ENCODE measurements at regions not wholly inside any gene's neighbourhood (a gene's known extent, or its start where the extent isn't known, plus 50 kb on each side); places are given as distances from the start of the nearest gene placed in this dataset.

DNA sequence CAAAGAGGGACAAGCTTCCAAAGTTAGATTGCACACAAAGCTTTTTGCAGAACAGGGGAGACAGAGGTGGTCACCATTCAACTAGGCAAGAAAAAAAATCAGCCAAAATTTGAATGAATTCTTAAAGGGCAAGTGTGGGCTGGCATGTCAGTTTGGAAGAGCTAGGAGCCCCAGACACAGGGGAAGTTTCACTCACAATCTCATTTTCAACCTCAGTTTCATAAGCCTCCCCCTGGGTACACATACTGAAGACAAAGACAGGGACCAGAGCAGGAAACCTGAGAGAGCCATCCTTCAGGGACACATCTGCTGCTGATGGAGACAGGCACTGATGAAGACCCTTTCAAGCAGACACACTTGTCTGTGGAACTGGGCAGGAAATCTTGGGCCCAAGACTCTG lies 106.3 kb upstream of the PSMD7 start:
- Histone ChIP-seq H3K4me2 (ENCODE audit: low read length) (no peak overlapping the region), H3K9me2 (replicated peaks; ENCODE audit: control insufficient read depth, low read length) (no peaks in the 10 kb centered on the region), H3K79me2 (ENCODE audit: control insufficient read depth, low read length) (no peaks in the 10 kb centered on the region), H4K20me1 (ENCODE audit: control insufficient read depth, insufficient read depth, low read depth, low read length) (no peaks in the 10 kb centered on the region), H3K27ac (ENCODE audit: low read depth, low read length) (no peak overlapping the region), H3K36me3 (ENCODE audit: control insufficient read depth, low read length) (no peaks in the 10 kb centered on the region), H3F3A (ENCODE audit: control insufficient read depth, insufficient read depth) (no peaks in the 10 kb centered on the region), H3K27me3 (ENCODE audit: control insufficient read depth, low read length) (no peaks in the 10 kb centered on the region), H3K4me1 (ENCODE audit: control insufficient read depth, low read length) (no peaks in the 10 kb centered on the region), H3K4me3 (ENCODE audit: low read length) (no peak overlapping the region), H3K9me3 (ENCODE audit: control insufficient read depth, insufficient read depth, low read length) (no peaks in the 10 kb centered on the region)
- TF ChIP-seq CTCF (IDR thresholded peaks at IDR 0.05; ENCODE audit: low read depth, low read length, poor library complexity, severe bottlenecking) (no peak), EZH2phosphoT487 (IDR thresholded peaks at IDR 0.05; ENCODE audit: borderline replicate concordance, low read length) (no peak)

DNA sequence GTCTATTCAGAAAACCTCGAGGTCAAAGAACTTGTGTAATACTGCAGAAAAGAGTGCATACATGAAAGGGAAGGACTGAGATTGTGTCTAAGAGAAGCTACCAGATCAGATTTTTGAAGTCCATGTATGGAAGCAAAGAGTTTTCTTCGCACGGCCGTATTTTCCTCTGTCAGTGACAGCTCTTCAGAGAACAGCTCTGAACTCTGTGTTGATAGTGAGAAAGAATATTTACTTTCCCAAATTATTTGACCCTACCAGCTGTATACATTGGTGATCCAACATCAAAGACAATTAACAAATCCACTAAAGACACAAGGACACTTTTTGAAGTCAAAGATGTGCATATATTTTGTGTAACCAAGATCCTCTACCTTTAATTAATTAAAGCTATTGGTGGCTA lies 107.8 kb upstream of the PSMD7 start:
- Histone ChIP-seq H3F3A (ENCODE audit: control insufficient read depth, insufficient read depth) (no peaks in the 10 kb centered on the region), H3K9me2 (replicated peaks; ENCODE audit: control insufficient read depth, low read length) (no peaks in the 10 kb centered on the region), H3K27me3 (ENCODE audit: control insufficient read depth, low read length) (no peaks in the 10 kb centered on the region), H4K20me1 (ENCODE audit: control insufficient read depth, insufficient read depth, low read depth, low read length) (no peaks in the 10 kb centered on the region), H3K27ac (ENCODE audit: low read depth, low read length) (no peak overlapping the region), H3K79me2 (ENCODE audit: control insufficient read depth, low read length) (no peaks in the 10 kb centered on the region), H3K4me1 (ENCODE audit: control insufficient read depth, low read length) (no peaks in the 10 kb centered on the region), H3K4me2 (ENCODE audit: low read length) (no peak overlapping the region), H3K4me3 (ENCODE audit: low read length) (no peak overlapping the region), H3K36me3 (ENCODE audit: control insufficient read depth, low read length) (no peaks in the 10 kb centered on the region), H3K9me3 (ENCODE audit: control insufficient read depth, insufficient read depth, low read length) (no peaks in the 10 kb centered on the region)
- TF ChIP-seq CTCF (IDR thresholded peaks at IDR 0.05; ENCODE audit: low read depth, low read length, poor library complexity, severe bottlenecking): no peak
- TF ChIP-seq EZH2phosphoT487 (IDR thresholded peaks at IDR 0.05; ENCODE audit: borderline replicate concordance, low read length): no peak

DNA sequence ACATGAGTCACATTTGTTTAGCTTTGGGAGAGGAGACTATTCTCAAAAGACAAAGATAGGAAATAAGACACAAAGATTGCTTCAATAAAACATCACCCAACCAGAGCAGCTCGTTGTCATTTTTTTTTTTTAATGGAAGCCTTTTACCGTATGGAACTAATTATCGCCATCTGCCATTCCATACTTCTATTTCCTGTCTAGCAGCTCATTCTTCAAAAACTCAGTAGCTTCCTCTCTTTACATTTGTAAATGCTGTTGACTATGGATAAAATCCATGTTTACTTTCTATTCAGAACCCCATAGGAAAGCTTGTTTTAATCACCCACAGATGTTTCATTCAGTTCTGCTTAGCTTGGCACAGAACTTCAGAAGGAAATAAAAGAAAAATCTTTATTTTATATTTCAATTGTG lies 110.0 kb upstream of the PSMD7 start:
- no peak overlapping the region for H3K4me3 ChIP-seq (ENCODE audit: low read length)
- no peaks in the 10 kb centered on the region for H3K9me3 ChIP-seq (ENCODE audit: control insufficient read depth, insufficient read depth, low read length)
- no peaks in the 10 kb centered on the region for H3K36me3 ChIP-seq (ENCODE audit: control insufficient read depth, low read length)
- no peaks in the 10 kb centered on the region for H3K27me3 ChIP-seq (ENCODE audit: control insufficient read depth, low read length)
- H3K79me2 ChIP-seq (ENCODE audit: control insufficient read depth, low read length): no peaks in the 10 kb centered on the region
- no peaks in the 10 kb centered on the region for H3F3A ChIP-seq (ENCODE audit: control insufficient read depth, insufficient read depth)
- H3K9me2 ChIP-seq (replicated peaks; ENCODE audit: control insufficient read depth, low read length): no peaks in the 10 kb centered on the region
- H3K27ac ChIP-seq (ENCODE audit: low read depth, low read length): no peak overlapping the region
- no peak overlapping the region for H3K4me2 ChIP-seq (ENCODE audit: low read length)
- no peaks in the 10 kb centered on the region for H4K20me1 ChIP-seq (ENCODE audit: control insufficient read depth, insufficient read depth, low read depth, low read length)
- TF ChIP-seq CTCF (IDR thresholded peaks at IDR 0.05; ENCODE audit: low read depth, low read length, poor library complexity, severe bottlenecking) (no peak), EZH2phosphoT487 (IDR thresholded peaks at IDR 0.05; ENCODE audit: borderline replicate concordance, low read length) (no peak)
- H3K4me1 ChIP-seq (ENCODE audit: control insufficient read depth, low read length): no peaks in the 10 kb centered on the region

DNA sequence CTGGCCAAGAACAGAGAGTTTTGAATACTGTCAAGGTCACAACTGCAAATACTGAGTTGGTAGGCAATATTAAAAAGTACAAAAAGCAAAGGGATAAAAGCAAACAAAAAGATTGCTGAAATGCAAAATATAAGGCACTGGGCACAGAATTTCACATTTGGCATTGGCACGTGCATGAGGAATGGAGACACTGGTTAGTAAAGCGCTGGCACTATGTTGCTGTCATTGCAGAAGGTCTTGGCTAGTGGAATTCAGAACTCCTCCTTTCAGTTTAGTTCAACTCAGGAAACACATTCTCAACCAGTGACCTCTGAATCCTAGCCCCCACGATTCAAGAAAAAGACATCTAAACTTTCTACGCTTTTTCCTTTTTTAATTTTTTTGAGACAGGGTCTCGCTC lies 111.8 kb upstream of the PSMD7 start:
- Histone ChIP-seq H3K27me3 (ENCODE audit: control insufficient read depth, low read length) (no peaks in the 10 kb centered on the region), H3K9me3 (ENCODE audit: control insufficient read depth, insufficient read depth, low read length) (no peaks in the 10 kb centered on the region), H3K4me2 (ENCODE audit: low read length) (no peak overlapping the region), H3K9me2 (replicated peaks; ENCODE audit: control insufficient read depth, low read length) (no peaks in the 10 kb centered on the region), H4K20me1 (ENCODE audit: control insufficient read depth, insufficient read depth, low read depth, low read length) (no peaks in the 10 kb centered on the region), H3K4me3 (ENCODE audit: low read length) (no peak overlapping the region), H3K4me1 (ENCODE audit: control insufficient read depth, low read length) (no peaks in the 10 kb centered on the region), H3F3A (ENCODE audit: control insufficient read depth, insufficient read depth) (no peaks in the 10 kb centered on the region), H3K27ac (ENCODE audit: low read depth, low read length) (no peak overlapping the region), H3K79me2 (ENCODE audit: control insufficient read depth, low read length) (no peaks in the 10 kb centered on the region), H3K36me3 (ENCODE audit: control insufficient read depth, low read length) (no peaks in the 10 kb centered on the region)
- TF ChIP-seq EZH2phosphoT487 (IDR thresholded peaks at IDR 0.05; ENCODE audit: borderline replicate concordance, low read length) (no peak), CTCF (IDR thresholded peaks at IDR 0.05; ENCODE audit: low read depth, low read length, poor library complexity, severe bottlenecking) (no peak)

Data from DOHH2 (cell line).